ENCODE measurements at regions not wholly inside any gene's neighbourhood (a gene's known extent, or its start where the extent isn't known, plus 50 kb on each side); places are given as distances from the start of the nearest gene placed in this dataset.

DNA sequence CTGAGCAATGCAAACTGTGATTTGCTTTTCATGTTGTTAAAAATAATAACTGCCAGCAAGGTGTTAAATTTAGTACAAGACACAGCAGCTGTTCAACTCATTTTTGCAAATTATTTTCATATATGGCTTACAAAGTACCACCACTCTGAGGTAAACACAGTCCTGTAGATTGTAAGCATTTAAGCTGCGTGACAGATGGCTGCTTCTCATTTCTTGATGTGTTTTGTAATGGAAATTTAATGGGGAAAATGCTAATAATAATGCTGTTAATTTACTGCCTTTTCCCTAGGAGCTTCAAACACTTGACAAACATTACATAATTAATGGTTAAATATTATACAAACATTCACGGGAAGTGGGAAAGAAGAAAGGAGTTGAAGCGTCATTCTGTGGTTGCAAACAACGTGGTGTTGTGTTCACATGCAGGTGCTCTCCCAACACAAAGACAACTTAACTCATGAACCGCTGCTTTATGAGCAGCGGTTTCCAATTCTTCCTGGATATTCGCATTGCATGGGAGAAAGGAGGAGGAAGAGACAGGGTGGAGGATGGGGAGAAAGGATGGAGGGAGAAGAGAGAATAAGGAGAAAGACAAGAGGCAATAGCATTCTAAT is 236.8 kb upstream of the VCX start:
- TF ChIP-seq EZH2 (IDR thresholded peaks at IDR 0.05; ENCODE audit: low read depth) = no peak
- TF ChIP-seq, protein P1, sequence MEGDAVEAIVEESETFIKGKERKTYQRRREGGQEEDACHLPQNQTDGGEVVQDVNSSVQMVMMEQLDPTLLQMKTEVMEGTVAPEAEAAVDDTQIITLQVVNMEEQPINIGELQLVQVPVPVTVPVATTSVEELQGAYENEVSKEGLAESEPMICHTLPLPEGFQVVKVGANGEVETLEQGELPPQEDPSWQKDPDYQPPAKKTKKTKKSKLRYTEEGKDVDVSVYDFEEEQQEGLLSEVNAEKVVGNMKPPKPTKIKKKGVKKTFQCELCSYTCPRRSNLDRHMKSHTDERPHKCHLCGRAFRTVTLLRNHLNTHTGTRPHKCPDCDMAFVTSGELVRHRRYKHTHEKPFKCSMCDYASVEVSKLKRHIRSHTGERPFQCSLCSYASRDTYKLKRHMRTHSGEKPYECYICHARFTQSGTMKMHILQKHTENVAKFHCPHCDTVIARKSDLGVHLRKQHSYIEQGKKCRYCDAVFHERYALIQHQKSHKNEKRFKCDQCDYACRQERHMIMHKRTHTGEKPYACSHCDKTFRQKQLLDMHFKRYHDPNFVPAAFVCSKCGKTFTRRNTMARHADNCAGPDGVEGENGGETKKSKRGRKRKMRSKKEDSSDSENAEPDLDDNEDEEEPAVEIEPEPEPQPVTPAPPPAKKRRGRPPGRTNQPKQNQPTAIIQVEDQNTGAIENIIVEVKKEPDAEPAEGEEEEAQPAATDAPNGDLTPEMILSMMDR (conservative IDR thresholded peaks at IDR 0.05) = no peak
